A204.1 (cell line): ENCODE measurements at regions not wholly inside any gene's neighbourhood (a gene's known extent, or its start where the extent isn't known, plus 50 kb on each side); places are given as distances from the start of the nearest gene placed in this dataset.

Source experiments
- FAIRE-seq: peaks from 2 replicates; lab custom pipeline; 2012; peaks lifted over from hg19 to GRCh38; lab: Jason Lieb, UNC

DNA sequence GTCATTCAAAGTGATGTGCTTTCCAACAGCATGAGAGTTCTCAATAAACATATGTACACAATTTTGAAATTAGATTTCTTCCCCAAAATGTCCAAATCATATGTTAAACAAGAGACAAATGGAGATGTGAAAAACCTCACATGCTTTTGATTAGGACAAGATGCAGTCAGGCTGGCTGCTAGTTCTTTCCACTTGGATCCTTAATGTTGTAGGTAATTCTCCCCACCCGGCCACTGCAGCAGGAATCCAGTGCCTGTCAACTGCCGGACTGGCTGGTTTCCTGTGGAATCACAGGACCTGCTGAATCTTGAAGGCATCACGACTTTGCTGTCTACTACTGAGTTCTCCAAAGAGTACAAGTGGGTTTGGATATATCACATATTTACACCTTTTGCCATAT, 138.6 kb upstream of the AKR1E2 start:
- no peak for FAIRE-seq

GRCh38 chr10:4686644-4686996, 139.4 kb upstream of the AKR1E2 start:
- FAIRE-seq: no peak

DNA sequence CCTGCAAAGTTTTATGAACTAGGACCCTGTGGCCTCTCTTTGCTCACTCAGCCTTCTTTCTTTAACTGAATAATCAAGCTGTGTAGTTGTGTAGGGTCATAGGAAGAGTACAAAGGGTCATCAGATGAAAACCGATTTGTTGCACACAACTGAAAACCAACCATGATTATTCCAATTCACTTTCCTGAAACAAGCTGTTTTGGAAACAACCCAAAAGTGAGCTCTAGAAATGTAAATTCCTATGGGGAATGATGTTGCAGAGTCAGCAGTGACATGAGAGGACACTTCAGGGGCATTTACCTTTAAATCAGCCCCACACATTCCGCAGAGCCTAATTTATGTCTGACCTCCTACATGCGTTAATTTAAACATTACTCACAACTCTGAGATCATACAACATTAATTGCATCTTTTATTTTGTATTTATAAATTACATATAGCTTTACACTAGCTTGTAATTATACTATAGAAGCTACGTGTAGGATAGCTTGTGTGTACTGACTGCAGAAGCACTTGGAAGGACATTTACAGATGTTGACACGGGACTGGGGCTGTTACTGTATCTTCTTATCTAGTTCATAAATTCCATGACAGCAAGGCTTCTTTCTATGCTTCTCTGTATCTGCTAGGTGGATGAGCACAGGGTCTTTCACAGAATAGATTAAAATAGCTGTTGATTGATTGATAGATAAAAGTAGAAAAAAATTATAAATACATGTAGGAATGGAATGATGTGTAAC, 139.9 kb upstream of the AKR1E2 start:
- FAIRE-seq: no peak

DNA sequence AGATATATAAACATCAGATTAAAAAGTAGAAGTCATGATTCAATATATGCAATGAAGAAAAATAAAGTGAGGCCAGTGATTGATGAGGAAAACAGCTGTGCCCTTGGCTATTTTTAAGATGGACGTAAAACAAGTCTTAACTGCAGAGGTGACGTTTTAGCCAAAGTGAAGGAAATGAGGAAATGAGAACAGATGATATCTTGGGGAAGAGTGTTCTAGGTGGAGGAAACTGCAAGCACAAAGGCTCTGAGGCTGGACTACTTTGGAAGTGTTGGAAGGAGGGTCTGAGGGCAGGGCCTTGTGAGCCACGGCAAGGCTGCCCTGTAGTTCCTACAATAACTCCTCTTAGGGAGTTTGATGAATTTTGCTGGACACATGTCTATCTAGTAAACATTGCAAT, 140.5 kb upstream of the AKR1E2 start:
- no peak for FAIRE-seq

DNA sequence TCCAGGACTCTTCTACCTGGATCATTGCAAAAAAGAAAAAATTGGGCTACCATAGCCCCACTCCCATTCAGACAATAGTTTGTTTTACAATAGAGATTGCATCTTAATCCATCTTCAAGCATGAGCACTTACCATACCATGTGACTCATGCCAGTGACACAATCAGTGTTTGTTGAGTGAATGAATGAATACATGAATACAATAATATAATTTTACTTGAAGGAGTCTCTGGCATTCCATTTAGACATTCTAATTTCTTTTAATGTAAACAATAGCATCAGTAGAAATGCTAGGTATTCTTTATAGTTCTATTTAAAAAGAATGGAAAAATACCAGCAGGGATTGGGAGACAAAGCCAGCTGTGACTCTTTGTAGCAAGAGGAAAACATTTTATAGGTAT, 141.6 kb upstream of the AKR1E2 start:
- no peak for FAIRE-seq

GRCh38 chr10:4683838-4684237, 142.2 kb upstream of the AKR1E2 start:
- FAIRE-seq: no peak

GRCh38 chr10:4683137-4683536, 142.9 kb upstream of the AKR1E2 start:
- FAIRE-seq: no peak

- FAIRE-seq: no peak
Observed at GRCh38 chr10:4678951-4679671, 146.9 kb upstream of the AKR1E2 start.

GRCh38 chr10:4678023-4678950, 147.7 kb upstream of the AKR1E2 start:
- peak; percentile 60 for FAIRE-seq

DNA sequence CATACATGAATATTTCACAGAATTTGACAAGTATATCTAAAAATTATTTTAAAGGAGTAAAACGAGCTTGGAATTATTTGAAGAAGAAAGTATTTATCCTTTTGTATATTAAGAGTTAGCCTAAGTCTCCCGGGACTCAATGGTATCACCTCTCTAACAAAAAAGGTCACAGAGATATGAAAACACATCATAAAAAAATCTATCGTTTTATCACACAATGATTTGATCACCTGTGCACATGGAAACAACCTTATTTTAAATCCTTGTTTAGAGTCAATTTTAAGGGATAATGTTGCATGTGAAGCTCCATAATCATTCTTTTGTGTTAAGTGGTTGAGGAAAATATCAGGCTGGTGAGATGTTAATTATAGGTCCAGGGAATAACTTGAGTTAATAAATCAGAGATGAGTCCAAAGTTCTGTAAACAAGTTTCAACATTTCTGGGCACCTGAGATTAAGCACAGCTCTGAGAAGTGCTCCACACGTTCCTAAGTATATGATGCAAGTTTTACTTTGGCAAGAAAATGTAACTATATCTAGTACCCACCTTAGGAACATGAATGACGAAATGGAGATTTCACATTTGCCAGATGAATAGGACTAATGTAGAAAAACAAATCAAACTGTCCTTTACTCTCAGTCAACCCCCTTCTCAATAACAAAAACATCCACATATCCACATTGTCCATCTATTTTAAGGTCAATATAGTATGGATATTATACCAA, 148.5 kb upstream of the AKR1E2 start:
- FAIRE-seq: peak; percentile 23

GRCh38 chr10:4676566-4676965, 149.4 kb upstream of the AKR1E2 start:
- no peak for FAIRE-seq

DNA sequence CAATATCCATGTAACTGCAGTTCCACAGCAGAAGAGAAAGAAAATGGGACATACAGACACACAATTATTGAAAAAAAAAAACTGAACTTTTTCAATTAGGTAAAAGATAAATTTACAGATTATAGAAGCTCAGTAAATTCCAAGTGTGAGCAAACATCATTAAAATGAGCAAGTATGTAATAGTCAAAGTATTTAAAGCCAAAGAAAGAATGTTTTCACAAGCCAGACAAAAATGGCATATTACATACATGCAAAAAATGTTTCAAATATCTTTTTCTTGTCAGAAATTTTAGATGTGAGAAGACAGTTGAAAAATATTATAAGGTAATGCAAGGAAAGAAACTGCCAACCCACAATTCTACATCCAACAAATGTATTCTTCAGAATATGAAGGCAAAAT, 150.2 kb upstream of the AKR1E2 start:
- no peak for FAIRE-seq

DNA sequence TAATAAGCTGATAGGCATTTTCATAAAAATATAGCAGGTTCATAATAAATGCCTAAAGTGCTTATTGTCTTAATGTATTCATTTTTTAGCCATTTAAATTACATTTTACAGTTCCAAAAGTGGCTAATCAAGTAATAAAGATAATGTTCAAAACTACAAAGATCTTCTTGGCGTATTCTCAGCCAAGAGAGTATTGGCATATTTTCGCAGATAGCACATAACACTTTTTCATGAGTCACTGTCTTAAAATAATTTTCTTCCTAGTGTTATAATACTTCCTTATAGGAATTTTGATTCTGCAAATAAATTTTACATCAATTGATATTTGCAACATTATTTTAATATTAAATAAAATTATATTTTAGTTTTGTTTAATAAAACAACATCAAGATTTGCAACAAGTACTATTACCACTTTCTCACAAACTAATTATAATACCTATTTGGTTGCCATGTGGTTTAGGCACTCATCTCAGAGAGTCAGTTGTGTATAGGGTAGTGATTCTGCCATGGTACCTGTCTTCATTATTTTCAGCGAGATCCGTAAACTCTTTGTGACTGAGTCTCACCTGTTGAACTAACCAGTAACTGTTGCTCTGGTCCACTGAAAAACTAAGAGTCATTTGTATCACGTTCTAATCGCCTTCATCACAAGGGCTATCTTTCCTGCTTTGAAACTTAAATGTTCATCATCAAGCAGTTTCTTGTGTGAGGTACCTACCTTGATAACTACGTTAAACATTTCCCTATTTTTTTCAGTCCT, 152.5 kb upstream of the AKR1E2 start:
- FAIRE-seq: no peak

DNA sequence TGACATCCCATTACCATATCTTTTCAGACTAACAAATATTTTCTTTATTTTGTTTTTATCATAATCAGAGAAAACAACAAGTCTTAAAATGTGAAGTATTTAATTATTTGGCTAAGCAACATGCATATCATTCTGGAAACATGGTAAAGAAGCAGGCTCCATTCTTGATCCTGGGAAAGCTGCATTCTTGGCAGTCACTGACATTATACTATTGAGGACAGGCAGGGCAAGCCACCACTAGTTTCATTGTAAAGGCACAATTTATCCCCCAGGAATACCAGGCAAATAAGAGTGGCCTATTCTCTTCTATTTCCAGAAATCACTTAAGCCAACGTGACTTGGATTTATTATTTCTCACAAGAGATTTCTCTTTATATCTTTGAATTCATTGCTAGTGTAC, 153.8 kb upstream of the AKR1E2 start:
- FAIRE-seq: no peak

GRCh38 chr10:4671451-4672145, 154.4 kb upstream of the AKR1E2 start:
- FAIRE-seq: no peak

GRCh38 chr10:4670737-4671136, 155.3 kb upstream of the AKR1E2 start:
- FAIRE-seq: no peak

DNA sequence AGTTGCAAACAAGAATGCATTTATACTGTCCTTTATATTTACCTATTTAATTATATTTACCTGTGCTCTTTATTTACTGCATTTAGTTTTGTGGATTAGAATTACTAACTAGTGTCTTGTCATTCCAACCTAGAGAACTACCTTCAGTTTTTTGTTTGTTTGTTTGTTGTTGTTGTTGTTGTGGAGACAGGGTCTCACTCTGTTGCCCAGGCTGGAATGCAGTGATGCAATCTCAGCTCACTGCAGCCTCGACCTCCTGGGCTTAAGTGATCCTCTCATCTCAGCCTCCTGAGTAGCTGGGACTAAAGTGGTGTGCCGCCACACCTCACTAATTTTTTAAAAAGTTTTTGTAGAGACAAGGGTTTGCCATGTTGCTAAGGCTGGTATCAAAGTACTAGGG, 156.4 kb upstream of the AKR1E2 start:
- no peak for FAIRE-seq

DNA sequence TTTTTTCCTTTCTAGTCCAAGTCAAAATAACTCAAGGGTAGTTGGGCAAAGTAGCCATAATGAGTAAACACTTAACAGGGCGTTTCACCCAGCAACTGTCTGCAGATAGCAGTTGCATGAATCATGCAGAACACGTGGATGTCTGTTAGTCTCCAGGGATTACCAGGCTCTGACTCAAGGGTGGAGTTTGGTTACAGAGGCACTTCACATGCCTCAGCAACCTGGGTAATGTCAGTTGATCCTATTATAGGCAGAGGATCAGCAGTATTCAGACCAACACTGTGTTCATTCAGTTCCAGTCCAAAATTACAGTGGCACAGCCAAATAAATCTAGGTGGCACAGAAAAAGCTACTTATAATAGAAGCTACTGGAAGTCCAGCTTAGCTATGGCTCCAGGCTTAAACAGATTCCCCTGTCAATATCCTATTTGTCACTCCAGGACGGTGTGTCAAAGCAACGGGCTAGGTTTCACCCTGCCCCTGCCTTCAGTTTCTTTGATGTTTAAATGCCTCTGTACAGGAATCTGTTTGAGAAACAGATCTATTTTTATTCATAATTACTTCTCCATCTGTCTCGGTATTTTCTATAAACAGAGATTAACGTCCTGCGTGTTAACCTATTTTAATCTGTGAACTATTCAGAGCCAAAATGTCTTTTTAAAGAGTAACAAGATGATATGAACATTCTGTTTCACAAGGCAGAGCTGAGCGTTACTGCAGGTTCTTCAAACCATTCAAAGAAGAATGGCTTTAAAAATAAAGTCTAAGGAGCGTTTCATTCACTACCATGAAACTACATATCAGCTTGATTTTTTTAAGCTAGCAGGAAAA, 162.6 kb upstream of the AKR1E2 start:
- FAIRE-seq: peak; percentile 99

- FAIRE-seq: no peak
Observed at GRCh38 chr10:4662576-4663161, 163.3 kb upstream of the AKR1E2 start.
